ENCODE measurements at regions not wholly inside any gene's neighbourhood (a gene's known extent, or its start where the extent isn't known, plus 50 kb on each side); places are given as distances from the start of the nearest gene placed in this dataset.
A peak's percentile ranks its signal among the peaks of the same experiment; 100 is the strongest.

DNA sequence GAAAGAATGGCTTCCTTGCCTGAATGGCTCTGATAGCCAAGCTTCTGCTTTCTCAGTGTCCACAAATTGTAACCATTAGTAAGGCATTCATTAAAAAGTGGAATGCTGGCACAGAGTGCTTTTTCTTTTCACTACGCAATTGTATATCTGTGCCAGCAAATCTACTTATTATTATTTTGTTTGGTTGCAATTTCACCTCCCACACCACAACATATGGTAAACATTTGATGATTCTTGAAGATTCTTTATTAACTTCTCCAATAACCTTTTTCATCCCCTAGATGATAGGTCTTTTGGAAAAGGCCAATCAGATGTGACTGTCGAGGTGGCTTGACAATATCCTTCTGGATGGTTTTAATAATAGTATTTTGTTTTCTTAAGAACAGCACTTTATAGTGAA lies 234.1 kb downstream of the TMEM38B start:
- Histone ChIP-seq H3K4me3 (ENCODE audit: low read depth, low read length) (no peak overlapping the region), H3K4me1 (ENCODE audit: control insufficient read depth, insufficient read depth, low read length) (no peaks in the 10 kb centered on the region), H3K9me3 (ENCODE audit: control insufficient read depth, insufficient read depth, low read depth, low read length) (peaks cover 6% of the 10 kb centered on the region; the same call in 1 of the 2 replicates), H3K36me3 (ENCODE audit: control insufficient read depth, insufficient read depth, low read length) (no peaks in the 10 kb centered on the region), H3K27ac (ENCODE audit: low read depth, low read length) (no peak overlapping the region), H3K9ac (ENCODE audit: low read length) (no peak overlapping the region), H3K27me3 (ENCODE audit: control insufficient read depth, insufficient read depth, low read length) (no peaks in the 10 kb centered on the region)

DNA sequence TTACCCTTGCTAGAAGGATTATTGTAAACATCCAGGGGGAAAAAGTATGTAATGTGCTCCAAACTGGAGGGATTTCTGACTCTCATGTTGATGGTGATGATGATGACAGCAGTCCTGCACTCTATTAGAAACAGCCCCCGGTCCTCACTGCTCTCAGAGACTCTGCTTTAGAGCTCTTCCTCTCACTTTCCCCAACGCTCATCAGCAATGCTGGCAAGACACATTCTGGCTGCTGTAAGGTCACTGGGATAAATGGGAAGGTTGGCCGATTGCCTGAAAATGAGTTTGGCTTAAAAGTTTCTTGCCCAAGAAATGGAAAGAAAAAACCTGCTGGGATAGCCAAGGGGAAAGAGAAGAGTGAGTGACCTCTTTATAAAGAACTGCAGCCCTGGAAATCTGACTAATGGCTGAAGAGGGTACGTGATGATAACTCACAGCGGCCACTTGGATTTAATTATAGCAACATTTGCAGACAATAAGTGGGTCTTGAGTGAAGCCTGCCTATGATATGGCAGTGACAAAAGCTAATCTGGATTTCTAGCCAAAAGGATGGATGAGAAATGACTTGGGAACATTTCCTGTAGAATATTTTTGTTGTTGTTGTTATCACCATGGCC lies 235.8 kb downstream of the TMEM38B start:
- Histone ChIP-seq H3K27me3 (ENCODE audit: control insufficient read depth, insufficient read depth, low read length) (no peaks in the 10 kb centered on the region), H3K27ac (ENCODE audit: low read depth, low read length) (no peak overlapping the region), H3K4me3 (ENCODE audit: low read depth, low read length) (no peak overlapping the region), H3K4me1 (ENCODE audit: control insufficient read depth, insufficient read depth, low read length) (no peaks in the 10 kb centered on the region), H3K36me3 (ENCODE audit: control insufficient read depth, insufficient read depth, low read length) (no peaks in the 10 kb centered on the region), H3K9me3 (ENCODE audit: control insufficient read depth, insufficient read depth, low read depth, low read length) (peaks cover 8% of the 10 kb centered on the region; the same call in 1 of the 2 replicates), H3K9ac (ENCODE audit: low read length) (no peak overlapping the region)

DNA sequence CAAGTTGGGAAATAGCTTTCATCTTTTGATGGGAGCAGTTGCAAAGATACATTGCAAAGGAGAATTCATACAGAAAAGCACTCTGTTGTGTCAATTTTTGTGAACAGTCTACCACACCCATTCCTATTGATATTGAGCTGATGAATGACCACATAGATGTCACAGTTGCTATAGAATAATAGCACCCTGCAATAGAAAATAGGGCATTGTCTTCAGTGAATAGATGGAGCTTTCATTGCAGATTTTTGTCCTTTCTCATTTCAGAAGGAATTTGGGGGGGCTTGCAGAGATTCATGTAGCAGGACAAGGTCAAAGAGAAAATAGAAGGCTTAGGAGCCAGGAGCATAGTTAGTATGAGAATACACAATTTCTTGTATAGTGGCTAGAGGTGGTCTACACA lies 237.9 kb downstream of the TMEM38B start:
- Histone ChIP-seq H3K4me1 (ENCODE audit: control insufficient read depth, insufficient read depth, low read length) (no peaks in the 10 kb centered on the region), H3K36me3 (ENCODE audit: control insufficient read depth, insufficient read depth, low read length) (no peaks in the 10 kb centered on the region), H3K9me3 (ENCODE audit: control insufficient read depth, insufficient read depth, low read depth, low read length) (peaks cover 8% of the 10 kb centered on the region; the same call in 1 of the 2 replicates), H3K9ac (ENCODE audit: low read length) (no peak overlapping the region), H3K4me3 (ENCODE audit: low read depth, low read length) (no peak overlapping the region), H3K27ac (ENCODE audit: low read depth, low read length) (no peak overlapping the region), H3K27me3 (ENCODE audit: control insufficient read depth, insufficient read depth, low read length) (no peaks in the 10 kb centered on the region)

DNA sequence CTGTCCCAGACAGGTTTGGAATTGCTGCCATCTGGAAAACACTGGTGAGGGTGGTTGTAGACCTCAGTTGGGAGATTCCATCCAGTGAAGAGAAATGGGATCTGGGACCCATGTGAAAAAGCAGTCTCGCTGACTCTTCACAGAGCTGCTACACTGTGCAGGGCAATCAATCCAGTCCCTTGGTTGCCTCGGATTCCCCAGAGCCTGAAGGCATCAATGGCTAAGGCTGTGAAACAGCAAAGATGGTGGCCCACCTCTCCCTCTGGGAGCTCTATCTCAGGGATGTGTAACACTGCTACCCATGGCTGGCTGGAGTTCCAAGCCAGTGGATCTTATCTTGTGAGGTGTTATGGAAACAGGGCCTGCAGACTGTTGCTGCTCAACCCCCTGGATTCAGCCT lies 256.1 kb downstream of the TMEM38B start:
- no peak overlapping the region for H3K27ac ChIP-seq (ENCODE audit: low read depth, low read length)

DNA sequence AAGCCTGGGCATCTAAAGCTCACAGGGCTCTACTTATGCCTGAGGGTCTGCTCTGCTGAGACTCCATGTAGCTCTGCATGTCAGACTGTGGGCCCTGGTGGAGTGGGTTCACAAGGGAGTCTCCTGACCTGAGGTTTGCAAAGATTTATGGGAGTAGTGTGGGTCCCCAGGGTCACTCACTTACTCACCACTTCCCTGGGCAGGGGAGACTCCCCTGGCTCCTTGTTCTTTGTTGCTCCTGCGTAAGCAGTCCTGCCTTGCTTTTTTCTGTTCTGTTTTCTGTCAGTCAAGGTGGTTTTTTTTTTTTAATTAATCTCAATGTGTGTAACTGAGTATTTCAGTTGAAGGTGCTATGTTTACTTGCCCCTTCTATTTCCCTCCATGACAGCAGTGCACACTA lies 256.6 kb downstream of the TMEM38B start:
- H3K4me3 ChIP-seq (ENCODE audit: low read depth, low read length) = no peak overlapping the region
- H3K9me3 ChIP-seq (ENCODE audit: control insufficient read depth, insufficient read depth, low read depth, low read length) = no peaks in the 10 kb centered on the region
- H3K36me3 ChIP-seq (ENCODE audit: control insufficient read depth, insufficient read depth, low read length) = no peaks in the 10 kb centered on the region
- no peaks in the 10 kb centered on the region for H3K27me3 ChIP-seq (ENCODE audit: control insufficient read depth, insufficient read depth, low read length)
- no peak overlapping the region for H3K27ac ChIP-seq (ENCODE audit: low read depth, low read length)
- H3K9ac ChIP-seq (ENCODE audit: low read length) = no peak overlapping the region
- peaks cover 9% of the 10 kb centered on the region; the same call in 1 of the 2 replicates for H3K4me1 ChIP-seq (ENCODE audit: control insufficient read depth, insufficient read depth, low read length)

More for the DNA sequence above, 256.1 kb downstream of the TMEM38B start:
- H3K4me1 ChIP-seq (ENCODE audit: control insufficient read depth, insufficient read depth, low read length) = peaks cover 5% of the 10 kb centered on the region; the same call in 1 of the 2 replicates
- H3K36me3 ChIP-seq (ENCODE audit: control insufficient read depth, insufficient read depth, low read length) = no peaks in the 10 kb centered on the region
- no peaks in the 10 kb centered on the region for H3K27me3 ChIP-seq (ENCODE audit: control insufficient read depth, insufficient read depth, low read length)
- H3K4me3 ChIP-seq (ENCODE audit: low read depth, low read length) = no peak overlapping the region
- no peaks in the 10 kb centered on the region for H3K9me3 ChIP-seq (ENCODE audit: control insufficient read depth, insufficient read depth, low read depth, low read length)
- H3K9ac ChIP-seq (ENCODE audit: low read length) = no peak overlapping the region

DNA sequence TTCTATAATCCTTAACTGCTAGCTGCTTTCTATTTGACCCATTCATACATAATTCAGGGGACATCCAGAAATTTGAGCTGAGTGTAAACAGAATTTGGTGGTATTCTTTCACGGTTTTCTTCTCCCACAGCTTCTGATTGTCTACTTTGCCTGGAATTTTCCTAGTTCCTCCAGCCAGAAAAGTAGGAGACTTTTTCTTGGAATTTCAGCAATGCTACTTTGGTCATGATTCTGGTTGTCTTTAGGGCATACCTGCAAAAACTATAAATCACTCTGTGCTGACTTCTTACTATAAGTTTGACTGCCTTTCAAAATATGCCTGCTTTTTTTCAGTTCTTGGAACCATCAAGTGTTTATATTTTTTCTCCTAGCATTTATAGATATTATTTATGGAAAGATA lies 260.2 kb downstream of the TMEM38B start:
- Histone ChIP-seq H3K36me3 (ENCODE audit: control insufficient read depth, insufficient read depth, low read length) (no peaks in the 10 kb centered on the region), H3K27ac (ENCODE audit: low read depth, low read length) (no peak overlapping the region), H3K4me1 (ENCODE audit: control insufficient read depth, insufficient read depth, low read length) (peaks cover 23% of the 10 kb centered on the region)

GRCh38 chr9:105957830-105958229 lies 263.5 kb downstream of the TMEM38B start:
- Histone ChIP-seq H3K4me3 (ENCODE audit: low read depth, low read length) (no peak overlapping the region), H3K9ac (ENCODE audit: low read length) (no peak overlapping the region), H3K9me3 (ENCODE audit: control insufficient read depth, insufficient read depth, low read depth, low read length) (no peaks in the 10 kb centered on the region), H3K27me3 (ENCODE audit: control insufficient read depth, insufficient read depth, low read length) (no peaks in the 10 kb centered on the region), H3K36me3 (ENCODE audit: control insufficient read depth, insufficient read depth, low read length) (no peaks in the 10 kb centered on the region), H3K27ac (ENCODE audit: low read depth, low read length) (0 out of 2 replicates have a peak overlapping the region, but pooled peaks have one; percentile 40), H3K4me1 (ENCODE audit: control insufficient read depth, insufficient read depth, low read length) (peaks cover 24% of the 10 kb centered on the region)

More for the DNA sequence above, 260.2 kb downstream of the TMEM38B start:
- H3K9me3 ChIP-seq (ENCODE audit: control insufficient read depth, insufficient read depth, low read depth, low read length) = no peaks in the 10 kb centered on the region
- H3K9ac ChIP-seq (ENCODE audit: low read length) = no peak overlapping the region
- H3K27me3 ChIP-seq (ENCODE audit: control insufficient read depth, insufficient read depth, low read length) = no peaks in the 10 kb centered on the region
- H3K4me3 ChIP-seq (ENCODE audit: low read depth, low read length) = no peak overlapping the region

DNA sequence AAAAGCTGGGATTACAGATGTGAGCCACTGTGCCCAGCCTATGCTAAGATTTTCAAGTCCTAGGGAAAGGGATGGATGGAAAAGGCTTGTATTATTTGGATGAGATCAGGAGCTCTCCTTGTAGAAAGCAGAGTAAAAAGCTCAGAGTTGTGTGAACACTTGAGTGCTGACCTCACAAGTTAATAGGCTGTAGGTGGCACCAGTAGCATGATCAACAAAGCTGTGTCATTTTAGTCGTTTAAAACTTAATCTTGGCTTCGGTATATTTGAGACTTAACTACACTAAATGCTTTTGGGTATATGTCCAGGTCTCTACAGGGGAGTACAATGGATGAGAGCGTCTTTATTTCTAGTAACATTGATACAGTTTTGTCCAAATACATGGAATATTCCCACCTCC lies 264.2 kb downstream of the TMEM38B start:
- Histone ChIP-seq H3K4me3 (ENCODE audit: low read depth, low read length) (no peak overlapping the region), H3K9ac (ENCODE audit: low read length) (no peak overlapping the region), H3K9me3 (ENCODE audit: control insufficient read depth, insufficient read depth, low read depth, low read length) (no peaks in the 10 kb centered on the region), H3K27me3 (ENCODE audit: control insufficient read depth, insufficient read depth, low read length) (no peaks in the 10 kb centered on the region), H3K36me3 (ENCODE audit: control insufficient read depth, insufficient read depth, low read length) (no peaks in the 10 kb centered on the region), H3K27ac (ENCODE audit: low read depth, low read length) (no peak overlapping the region), H3K4me1 (ENCODE audit: control insufficient read depth, insufficient read depth, low read length) (peaks cover 24% of the 10 kb centered on the region)

DNA sequence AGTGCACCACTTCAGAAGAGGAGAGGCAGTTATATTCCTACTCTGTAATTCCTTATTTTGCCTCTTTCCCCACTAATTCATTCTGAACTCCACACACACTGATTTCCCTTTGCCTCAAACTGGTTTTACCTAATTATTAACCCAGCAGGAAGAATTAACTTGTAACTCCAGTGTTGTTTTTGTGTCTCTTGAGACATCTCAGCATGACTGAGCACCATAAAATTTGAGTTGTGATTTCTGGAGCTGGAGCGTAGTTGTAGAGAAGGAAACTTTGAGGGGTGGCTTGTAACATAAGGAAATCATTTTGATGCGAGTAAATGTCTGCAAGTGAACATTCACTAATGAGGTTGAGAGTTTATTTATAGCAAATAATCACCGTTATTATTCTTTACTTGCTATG lies 265.2 kb downstream of the TMEM38B start:
- H3K27ac ChIP-seq (ENCODE audit: low read depth, low read length) = no peak overlapping the region
- H3K4me3 ChIP-seq (ENCODE audit: low read depth, low read length) = no peak overlapping the region
- H3K27me3 ChIP-seq (ENCODE audit: control insufficient read depth, insufficient read depth, low read length) = no peaks in the 10 kb centered on the region
- peaks cover 24% of the 10 kb centered on the region for H3K4me1 ChIP-seq (ENCODE audit: control insufficient read depth, insufficient read depth, low read length)
- H3K9me3 ChIP-seq (ENCODE audit: control insufficient read depth, insufficient read depth, low read depth, low read length) = no peaks in the 10 kb centered on the region
- no peaks in the 10 kb centered on the region for H3K36me3 ChIP-seq (ENCODE audit: control insufficient read depth, insufficient read depth, low read length)
- no peak overlapping the region for H3K9ac ChIP-seq (ENCODE audit: low read length)

- H3K36me3 ChIP-seq (ENCODE audit: control insufficient read depth, insufficient read depth, low read length) = no peaks in the 10 kb centered on the region
- no peaks in the 10 kb centered on the region for H3K9me3 ChIP-seq (ENCODE audit: control insufficient read depth, insufficient read depth, low read depth, low read length)
- H3K27ac ChIP-seq (ENCODE audit: low read depth, low read length) = no peak overlapping the region
- peaks cover 3% of the 10 kb centered on the region; the same call in 1 of the 2 replicates for H3K4me1 ChIP-seq (ENCODE audit: control insufficient read depth, insufficient read depth, low read length)
- no peak overlapping the region for H3K4me3 ChIP-seq (ENCODE audit: low read depth, low read length)
- no peaks in the 10 kb centered on the region for H3K27me3 ChIP-seq (ENCODE audit: control insufficient read depth, insufficient read depth, low read length)
- H3K9ac ChIP-seq (ENCODE audit: low read length) = no peak overlapping the region
Measured at GRCh38 chr9:105963343-105964099, 269.2 kb downstream of the TMEM38B start.

DNA sequence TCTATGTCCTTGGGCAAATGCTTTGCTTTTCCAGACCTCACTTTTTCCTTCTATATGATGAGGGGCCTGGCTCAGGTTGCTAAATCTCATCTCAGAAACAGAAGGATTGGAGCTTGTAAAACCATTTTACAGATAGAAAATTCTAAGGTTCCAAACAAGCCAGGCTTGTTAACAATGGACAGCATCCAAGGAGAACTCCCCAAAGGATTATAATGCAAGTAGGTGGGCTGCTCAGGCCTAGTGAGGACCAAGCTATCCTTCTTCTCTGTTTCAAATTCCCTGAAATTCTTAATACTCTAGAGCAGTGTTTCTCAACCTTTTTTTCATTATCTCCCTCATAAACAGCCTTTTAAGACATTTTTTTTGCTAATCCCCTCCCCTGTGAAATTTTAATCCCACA lies 269.8 kb downstream of the TMEM38B start:
- Histone ChIP-seq H3K27me3 (ENCODE audit: control insufficient read depth, insufficient read depth, low read length) (no peaks in the 10 kb centered on the region), H3K36me3 (ENCODE audit: control insufficient read depth, insufficient read depth, low read length) (no peaks in the 10 kb centered on the region), H3K9me3 (ENCODE audit: control insufficient read depth, insufficient read depth, low read depth, low read length) (no peaks in the 10 kb centered on the region), H3K9ac (ENCODE audit: low read length) (no peak overlapping the region), H3K27ac (ENCODE audit: low read depth, low read length) (no peak overlapping the region), H3K4me1 (ENCODE audit: control insufficient read depth, insufficient read depth, low read length) (peaks cover 8% of the 10 kb centered on the region), H3K4me3 (ENCODE audit: low read depth, low read length) (no peak overlapping the region)
